SH-SY5Y (cell line): ENCODE measurements at regions not wholly inside any gene's neighbourhood (a gene's known extent, or its start where the extent isn't known, plus 50 kb on each side); places are given as distances from the start of the nearest gene placed in this dataset.

ENCODE experiments used
- GATA2 ChIP-seq: IDR thresholded peaks from 2 replicates; pipeline ENCODE4 v1.6.1; 2011; ENCODE audit warnings: mild to moderate bottlenecking, low read depth, low read length
- GATA3 ChIP-seq: IDR thresholded peaks from 2 replicates; pipeline ENCODE4 v1.6.1; 2011; ENCODE audit warnings: low read depth, mild to moderate bottlenecking, low read length, moderate library complexity

- TF ChIP-seq GATA2 (no peak), GATA3 (no peak)
These were observed 487.8 kb upstream of the DPP6 start for GRCh38 chr7:153564391-153564790.
